ENCODE measurements at regions not wholly inside any gene's neighbourhood (a gene's known extent, or its start where the extent isn't known, plus 50 kb on each side); places are given as distances from the start of the nearest gene placed in this dataset.

- H3K36me3 ChIP-seq = no peaks in the 10 kb centered on the region
- H3K27me3 ChIP-seq = no peaks in the 10 kb centered on the region
- no peaks in the 10 kb centered on the region for H3K9me3 ChIP-seq
- WGBS, 2 donors (ENCODE audit: low coverage in 1 of 2) = 78 to 88% methylated on average over 1 to 4 of the region's 4 CpGs
- TF ChIP-seq EP300 (IDR thresholded peaks at IDR 0.05) = no peak
- no peak for TF ChIP-seq POLR2AphosphoS5 (IDR thresholded peaks at IDR 0.05)
- no peak for TF ChIP-seq POLR2A (IDR thresholded peaks at IDR 0.05)
- TF ChIP-seq CTCF (IDR thresholded peaks at IDR 0.05) = no peak
- H3K4me1 ChIP-seq = no peaks in the 10 kb centered on the region
- no peak for ATAC-seq
- no peak overlapping the region for H3K27ac ChIP-seq
- no peak overlapping the region for H3K4me3 ChIP-seq
Measured at GRCh38 chr9:79917421-79917820, 345.7 kb downstream of the TLE4 start.

- H3K4me1 ChIP-seq = no peaks in the 10 kb centered on the region
- no peaks in the 10 kb centered on the region for H3K27me3 ChIP-seq
- H3K36me3 ChIP-seq = no peaks in the 10 kb centered on the region
- H3K4me3 ChIP-seq = no peak overlapping the region
- no peaks in the 10 kb centered on the region for H3K9me3 ChIP-seq
- 88 to 91% methylated on average over 4 of the region's 4 CpGs for whole genome bisulfite sequencing, 2 donors (ENCODE audit: low coverage in 1 of 2)
- no peak for TF ChIP-seq CTCF (IDR thresholded peaks at IDR 0.05)
- no peak for TF ChIP-seq EP300 (IDR thresholded peaks at IDR 0.05)
- ATAC-seq = no peak
- no peak overlapping the region for H3K27ac ChIP-seq
Measured at GRCh38 chr9:79913867-79914266, 342.1 kb downstream of the TLE4 start.

- Histone ChIP-seq H3K4me1 (no peaks in the 10 kb centered on the region), H3K4me3 (no peak overlapping the region), H3K27me3 (no peaks in the 10 kb centered on the region), H3K36me3 (no peaks in the 10 kb centered on the region), H3K9me3 (no peaks in the 10 kb centered on the region), H3K27ac (no peak overlapping the region)
- no peak for TF ChIP-seq EP300 (IDR thresholded peaks at IDR 0.05)
- no peak for TF ChIP-seq POLR2A (IDR thresholded peaks at IDR 0.05)
- no peak for TF ChIP-seq POLR2AphosphoS5 (IDR thresholded peaks at IDR 0.05)
- no peak for TF ChIP-seq CTCF (IDR thresholded peaks at IDR 0.05)
- ATAC-seq = no peak
- WGBS, 2 donors (ENCODE audit: low coverage in 1 of 2) = 35 to 41% methylated on average over 2 of the region's 2 CpGs
Measured at GRCh38 chr9:79912318-79913070, 340.7 kb downstream of the TLE4 start.

- Histone ChIP-seq H3K9me3 (no peaks in the 10 kb centered on the region), H3K27me3 (no peaks in the 10 kb centered on the region), H3K36me3 (no peaks in the 10 kb centered on the region), H3K27ac (no peak overlapping the region), H3K4me3 (no peak overlapping the region), H3K4me1 (no peaks in the 10 kb centered on the region)
- 93 to 100% methylated on average over 4 to 6 of the region's 19 CpGs for WGBS, 2 donors (ENCODE audit: low coverage in 1 of 2)
- no peak for ATAC-seq
- TF ChIP-seq CTCF (IDR thresholded peaks at IDR 0.05) (no peak), POLR2AphosphoS5 (IDR thresholded peaks at IDR 0.05) (no peak), EP300 (IDR thresholded peaks at IDR 0.05) (no peak), POLR2A (IDR thresholded peaks at IDR 0.05) (no peak)
Measured at GRCh38 chr9:79911724-79912123, 340.0 kb downstream of the TLE4 start.

GRCh38 chr9:79902825-79903600, 331.2 kb downstream of the TLE4 start:
- Histone ChIP-seq H3K27me3 (no peaks in the 10 kb centered on the region), H3K4me3 (no peak overlapping the region), H3K36me3 (no peaks in the 10 kb centered on the region), H3K27ac (no peak overlapping the region), H3K4me1 (no peaks in the 10 kb centered on the region), H3K9me3 (no peaks in the 10 kb centered on the region)
- TF ChIP-seq POLR2AphosphoS5 (IDR thresholded peaks at IDR 0.05) = no peak
- no peak for TF ChIP-seq POLR2A (IDR thresholded peaks at IDR 0.05)
- TF ChIP-seq EP300 (IDR thresholded peaks at IDR 0.05) = no peak
- no peak for TF ChIP-seq CTCF (IDR thresholded peaks at IDR 0.05)
- ATAC-seq = no peak
- whole genome bisulfite sequencing, 2 donors (ENCODE audit: low coverage in 1 of 2) = 82 to 86% methylated on average over 7 of the region's 7 CpGs
